Liver (tissue), 3 donors: ENCODE measurements at regions not wholly inside any gene's neighbourhood (a gene's known extent, or its start where the extent isn't known, plus 50 kb on each side); places are given as distances from the start of the nearest gene placed in this dataset.

ENCODE experiments used
- CTCF ChIP-seq: fragments of 150-350 bp; IDR thresholded peaks from 2 replicates; pipeline ENCODE4 v1.5.1; 2017; ENCODE audit warnings: improper control_type of control experiment, low read depth, low read length; ENCODE audit not compliant: missing input control
- JUND ChIP-seq, 2 donors: IDR thresholded peaks; 2 replicates each; pipeline ENCODE4 v1.6.1; 2016; ENCODE audit warnings: antibody characterized with exemption in 2 of 2
- RAD21 ChIP-seq, 2 donors: IDR thresholded peaks; 2 replicates each; pipeline ENCODE4 v1.6.1; 2016; ENCODE audit warnings: antibody characterized with exemption in 2 of 2, mild to moderate bottlenecking in 2 of 2
- donor health status: healthy.
- donor health status: healthy.

GRCh38 chr5:23014266-23014665 lies 161.1 kb upstream of the CDH12 start:
- TF ChIP-seq CTCF: no peak
- TF ChIP-seq RAD21 (IDR thresholded peaks at IDR 0.05): no peak
- no peak for TF ChIP-seq JUND (IDR thresholded peaks at IDR 0.05)
